ENCODE measurements at regions not wholly inside any gene's neighbourhood (a gene's known extent, or its start where the extent isn't known, plus 50 kb on each side); places are given as distances from the start of the nearest gene placed in this dataset.

- H3K36me3 ChIP-seq (ENCODE audit: insufficient read depth, low read length) = no peaks in the 10 kb centered on the region
- H3K79me2 ChIP-seq (ENCODE audit: control insufficient read depth, insufficient read depth, low read length, unreplicated experiment) = no peaks in the 10 kb centered on the region
- no peak overlapping the region for H3K4me3 ChIP-seq (ENCODE audit: low read depth, low read length)
- peaks cover 7% of the 10 kb centered on the region for H3K4me1 ChIP-seq (ENCODE audit: control insufficient read depth, insufficient read depth, low read length, unreplicated experiment)
- H3K27ac ChIP-seq (ENCODE audit: low read depth, low read length) = no peak overlapping the region
- no peak overlapping the region for H2AFZ ChIP-seq (ENCODE audit: low read length, unreplicated experiment)
- H3K27me3 ChIP-seq (ENCODE audit: insufficient read depth, low read length) = no peaks in the 10 kb centered on the region
Observed at GRCh38 chr4:112905728-112906127, 143.7 kb upstream of the ANK2 start.

- Histone ChIP-seq H3K36me3 (ENCODE audit: insufficient read depth, low read length) (no peaks in the 10 kb centered on the region), H3K4me1 (ENCODE audit: control insufficient read depth, insufficient read depth, low read length, unreplicated experiment) (peaks cover 7% of the 10 kb centered on the region), H3K27me3 (ENCODE audit: insufficient read depth, low read length) (no peaks in the 10 kb centered on the region), H3K27ac (ENCODE audit: low read depth, low read length) (no peak overlapping the region), H3K79me2 (ENCODE audit: control insufficient read depth, insufficient read depth, low read length, unreplicated experiment) (no peaks in the 10 kb centered on the region), H3K4me3 (ENCODE audit: low read depth, low read length) (no peak overlapping the region), H2AFZ (ENCODE audit: low read length, unreplicated experiment) (peak overlapping the region; percentile 22)
Observed at GRCh38 chr4:112908511-112908910, 140.9 kb upstream of the ANK2 start.

DNA sequence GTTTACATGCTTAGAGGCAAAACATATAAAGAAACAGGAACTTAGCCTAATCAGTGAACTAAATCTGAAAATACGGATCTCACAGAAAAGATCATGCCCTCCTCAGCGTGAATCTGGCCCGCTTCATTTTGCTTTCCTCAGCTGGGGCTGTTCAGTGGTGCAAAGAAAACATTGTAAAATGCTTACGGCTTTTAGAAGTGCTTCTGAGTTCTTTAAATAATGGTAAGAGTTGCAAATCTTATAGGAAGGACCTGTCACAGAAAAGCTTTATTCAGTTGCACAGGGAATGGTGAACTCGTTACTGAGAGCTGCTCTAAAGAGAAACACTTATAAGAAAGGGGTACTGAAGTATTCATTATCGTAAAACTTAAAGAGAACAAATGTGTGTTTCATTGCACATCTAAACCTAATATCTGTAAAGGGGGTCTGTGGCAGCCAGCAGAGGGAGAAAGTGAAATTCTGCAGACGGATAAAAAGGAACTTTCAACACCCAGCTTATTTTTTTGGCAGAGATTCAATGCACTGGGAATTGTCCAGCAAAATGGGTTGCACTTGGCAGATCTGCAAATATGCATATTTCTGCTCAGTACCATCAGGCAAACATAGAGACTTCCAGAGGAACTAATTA lies 139.2 kb upstream of the ANK2 start:
- no peak overlapping the region for H3K27ac ChIP-seq (ENCODE audit: low read depth, low read length)
- H3K4me3 ChIP-seq (ENCODE audit: low read depth, low read length) = peak overlapping the region; percentile 51
- H3K27me3 ChIP-seq (ENCODE audit: insufficient read depth, low read length) = no peaks in the 10 kb centered on the region
- H2AFZ ChIP-seq (ENCODE audit: low read length, unreplicated experiment) = peak overlapping the region; percentile 88
- H3K79me2 ChIP-seq (ENCODE audit: control insufficient read depth, insufficient read depth, low read length, unreplicated experiment) = no peaks in the 10 kb centered on the region
- no peaks in the 10 kb centered on the region for H3K36me3 ChIP-seq (ENCODE audit: insufficient read depth, low read length)
- peaks cover 7% of the 10 kb centered on the region for H3K4me1 ChIP-seq (ENCODE audit: control insufficient read depth, insufficient read depth, low read length, unreplicated experiment)

GRCh38 chr4:112916868-112917267 lies 132.6 kb upstream of the ANK2 start:
- no peak overlapping the region for H2AFZ ChIP-seq (ENCODE audit: low read length, unreplicated experiment)
- no peak overlapping the region for H3K27ac ChIP-seq (ENCODE audit: low read depth, low read length)
- no peaks in the 10 kb centered on the region for H3K27me3 ChIP-seq (ENCODE audit: insufficient read depth, low read length)
- no peaks in the 10 kb centered on the region for H3K36me3 ChIP-seq (ENCODE audit: insufficient read depth, low read length)
- no peaks in the 10 kb centered on the region for H3K4me1 ChIP-seq (ENCODE audit: control insufficient read depth, insufficient read depth, low read length, unreplicated experiment)
- no peaks in the 10 kb centered on the region for H3K79me2 ChIP-seq (ENCODE audit: control insufficient read depth, insufficient read depth, low read length, unreplicated experiment)
- H3K4me3 ChIP-seq (ENCODE audit: low read depth, low read length) = no peak overlapping the region

- no peaks in the 10 kb centered on the region for H3K4me1 ChIP-seq (ENCODE audit: control insufficient read depth, insufficient read depth, low read length, unreplicated experiment)
- no peaks in the 10 kb centered on the region for H3K79me2 ChIP-seq (ENCODE audit: control insufficient read depth, insufficient read depth, low read length, unreplicated experiment)
- H3K27ac ChIP-seq (ENCODE audit: low read depth, low read length) = no peak overlapping the region
- H2AFZ ChIP-seq (ENCODE audit: low read length, unreplicated experiment) = no peak overlapping the region
- no peaks in the 10 kb centered on the region for H3K27me3 ChIP-seq (ENCODE audit: insufficient read depth, low read length)
- no peaks in the 10 kb centered on the region for H3K36me3 ChIP-seq (ENCODE audit: insufficient read depth, low read length)
- H3K4me3 ChIP-seq (ENCODE audit: low read depth, low read length) = no peak overlapping the region
Observed at GRCh38 chr4:112923516-112923915, 125.9 kb upstream of the ANK2 start.

DNA sequence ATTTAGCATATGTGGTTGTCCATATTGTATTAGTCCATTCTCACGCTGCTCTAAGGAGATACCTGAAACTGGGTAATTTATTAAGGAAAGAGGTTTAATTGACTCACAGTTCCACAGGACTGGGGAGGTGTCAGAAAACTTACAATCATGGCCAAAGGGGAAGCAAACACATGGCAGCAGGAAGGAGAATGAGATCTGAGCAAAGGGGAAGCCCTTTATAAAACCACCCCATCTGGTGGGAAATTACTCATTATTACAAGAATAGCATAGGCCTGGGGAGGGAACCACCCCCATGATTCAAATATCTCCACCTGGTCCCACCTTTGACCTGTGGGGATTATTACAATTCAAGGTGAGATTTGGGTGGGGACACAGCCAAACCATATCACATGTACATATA lies 122.6 kb upstream of the ANK2 start:
- no peak overlapping the region for H3K4me3 ChIP-seq (ENCODE audit: low read depth, low read length)
- H3K27me3 ChIP-seq (ENCODE audit: insufficient read depth, low read length) = no peaks in the 10 kb centered on the region
- H2AFZ ChIP-seq (ENCODE audit: low read length, unreplicated experiment) = no peak overlapping the region
- no peaks in the 10 kb centered on the region for H3K4me1 ChIP-seq (ENCODE audit: control insufficient read depth, insufficient read depth, low read length, unreplicated experiment)
- no peaks in the 10 kb centered on the region for H3K79me2 ChIP-seq (ENCODE audit: control insufficient read depth, insufficient read depth, low read length, unreplicated experiment)
- no peak overlapping the region for H3K27ac ChIP-seq (ENCODE audit: low read depth, low read length)
- no peaks in the 10 kb centered on the region for H3K36me3 ChIP-seq (ENCODE audit: insufficient read depth, low read length)

- H2AFZ ChIP-seq (ENCODE audit: low read length, unreplicated experiment) = no peak overlapping the region
- H3K27ac ChIP-seq (ENCODE audit: low read depth, low read length) = no peak overlapping the region
- no peak overlapping the region for H3K4me3 ChIP-seq (ENCODE audit: low read depth, low read length)
- no peaks in the 10 kb centered on the region for H3K36me3 ChIP-seq (ENCODE audit: insufficient read depth, low read length)
- H3K27me3 ChIP-seq (ENCODE audit: insufficient read depth, low read length) = no peaks in the 10 kb centered on the region
- H3K79me2 ChIP-seq (ENCODE audit: control insufficient read depth, insufficient read depth, low read length, unreplicated experiment) = no peaks in the 10 kb centered on the region
- H3K4me1 ChIP-seq (ENCODE audit: control insufficient read depth, insufficient read depth, low read length, unreplicated experiment) = no peaks in the 10 kb centered on the region
Observed at GRCh38 chr4:112927544-112927943, 121.9 kb upstream of the ANK2 start.

DNA sequence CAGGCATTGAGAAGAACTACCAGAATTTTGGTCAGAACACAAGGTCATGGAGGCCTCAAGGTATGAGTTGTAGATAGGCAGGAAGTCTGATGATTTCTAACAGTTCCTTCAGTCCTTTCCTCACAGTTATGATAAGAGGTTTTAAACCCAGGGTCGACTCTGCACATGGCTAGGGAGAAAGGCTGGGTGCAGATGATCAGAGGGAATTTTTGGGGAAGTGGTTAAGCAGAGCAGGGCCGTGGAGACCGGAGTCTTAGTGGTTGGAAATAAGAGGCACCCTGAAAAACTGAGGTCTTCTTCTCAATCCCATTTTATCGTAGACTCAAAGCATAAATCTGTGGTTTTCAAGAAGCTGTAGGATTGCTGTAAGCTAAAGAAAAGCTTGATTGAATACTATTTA lies 118.5 kb upstream of the ANK2 start:
- no peaks in the 10 kb centered on the region for H3K27me3 ChIP-seq (ENCODE audit: insufficient read depth, low read length)
- H3K4me1 ChIP-seq (ENCODE audit: control insufficient read depth, insufficient read depth, low read length, unreplicated experiment) = no peaks in the 10 kb centered on the region
- no peak overlapping the region for H3K27ac ChIP-seq (ENCODE audit: low read depth, low read length)
- no peak overlapping the region for H2AFZ ChIP-seq (ENCODE audit: low read length, unreplicated experiment)
- no peak overlapping the region for H3K4me3 ChIP-seq (ENCODE audit: low read depth, low read length)
- no peaks in the 10 kb centered on the region for H3K36me3 ChIP-seq (ENCODE audit: insufficient read depth, low read length)
- H3K79me2 ChIP-seq (ENCODE audit: control insufficient read depth, insufficient read depth, low read length, unreplicated experiment) = no peaks in the 10 kb centered on the region

- Histone ChIP-seq H3K79me2 (ENCODE audit: control insufficient read depth, insufficient read depth, low read length, unreplicated experiment) (no peaks in the 10 kb centered on the region), H3K27me3 (ENCODE audit: insufficient read depth, low read length) (no peaks in the 10 kb centered on the region), H3K4me1 (ENCODE audit: control insufficient read depth, insufficient read depth, low read length, unreplicated experiment) (peaks cover 4% of the 10 kb centered on the region), H2AFZ (ENCODE audit: low read length, unreplicated experiment) (no peak overlapping the region), H3K36me3 (ENCODE audit: insufficient read depth, low read length) (no peaks in the 10 kb centered on the region), H3K4me3 (ENCODE audit: low read depth, low read length) (no peak overlapping the region), H3K27ac (ENCODE audit: low read depth, low read length) (no peak overlapping the region)
Observed at GRCh38 chr4:112933790-112934189, 115.7 kb upstream of the ANK2 start.

DNA sequence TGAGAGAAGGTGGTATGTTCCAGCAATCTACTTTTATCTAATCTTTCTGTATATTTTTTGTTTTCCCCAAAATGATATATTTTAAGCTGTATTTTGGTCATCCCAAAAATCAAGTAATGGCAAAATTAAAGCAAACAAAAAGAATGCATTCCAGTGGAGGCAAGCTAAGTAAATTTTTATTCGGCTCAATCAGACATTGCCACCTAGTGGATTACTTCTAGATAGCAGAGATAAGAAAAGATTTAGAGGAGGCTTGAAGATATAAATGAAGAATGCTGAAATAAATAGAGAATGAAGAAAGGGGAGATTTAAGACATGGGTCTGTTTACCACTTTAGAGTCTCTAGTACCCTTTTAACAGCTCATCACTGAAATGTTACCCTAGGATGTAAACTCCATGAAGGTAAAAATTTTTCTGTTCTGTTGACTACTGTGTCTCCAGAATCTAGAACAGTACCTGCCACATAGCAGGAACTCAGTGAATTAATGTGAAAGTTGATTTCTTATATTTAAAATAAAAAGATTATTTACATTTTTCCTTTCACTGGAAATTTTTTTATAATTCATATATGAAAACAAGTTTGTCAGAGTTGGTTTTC lies 110.9 kb upstream of the ANK2 start:
- no peaks in the 10 kb centered on the region for H3K36me3 ChIP-seq (ENCODE audit: insufficient read depth, low read length)
- no peaks in the 10 kb centered on the region for H3K79me2 ChIP-seq (ENCODE audit: control insufficient read depth, insufficient read depth, low read length, unreplicated experiment)
- no peak overlapping the region for H3K27ac ChIP-seq (ENCODE audit: low read depth, low read length)

GRCh38 chr4:112939901-112940300 lies 109.6 kb upstream of the ANK2 start:
- no peaks in the 10 kb centered on the region for H3K36me3 ChIP-seq (ENCODE audit: insufficient read depth, low read length)
- no peaks in the 10 kb centered on the region for H3K79me2 ChIP-seq (ENCODE audit: control insufficient read depth, insufficient read depth, low read length, unreplicated experiment)
- H2AFZ ChIP-seq (ENCODE audit: low read length, unreplicated experiment) = no peak overlapping the region
- peaks cover 6% of the 10 kb centered on the region for H3K4me1 ChIP-seq (ENCODE audit: control insufficient read depth, insufficient read depth, low read length, unreplicated experiment)
- no peak overlapping the region for H3K4me3 ChIP-seq (ENCODE audit: low read depth, low read length)
- H3K27me3 ChIP-seq (ENCODE audit: insufficient read depth, low read length) = peaks cover 8% of the 10 kb centered on the region; the same call in 1 of the 2 replicates
- no peak overlapping the region for H3K27ac ChIP-seq (ENCODE audit: low read depth, low read length)

More for the DNA sequence above, 110.9 kb upstream of the ANK2 start:
- no peaks in the 10 kb centered on the region for H3K27me3 ChIP-seq (ENCODE audit: insufficient read depth, low read length)
- no peak overlapping the region for H3K4me3 ChIP-seq (ENCODE audit: low read depth, low read length)
- peaks cover 6% of the 10 kb centered on the region for H3K4me1 ChIP-seq (ENCODE audit: control insufficient read depth, insufficient read depth, low read length, unreplicated experiment)
- no peak overlapping the region for H2AFZ ChIP-seq (ENCODE audit: low read length, unreplicated experiment)

All from ACC112 (cell line).